Stimulated activated CD8-positive, alpha-beta memory T cell treated with anti-CD3 and anti-CD28 coated beads, Interleukin-7, amount 100 ng/mL, for 48 hours (primary cell): ENCODE measurements at regions not wholly inside any gene's neighbourhood (a gene's known extent, or its start where the extent isn't known, plus 50 kb on each side); places are given as distances from the start of the nearest gene placed in this dataset.

Experiments
- DNase-seq, 2 donors: peaks; one replicate each; pipeline ENCODE4 v3.0.0-alpha.2; 2020; ENCODE audit warnings: low read depth in 1 of 2; ENCODE audit errors: extremely low read depth in 1 of 2

DNA sequence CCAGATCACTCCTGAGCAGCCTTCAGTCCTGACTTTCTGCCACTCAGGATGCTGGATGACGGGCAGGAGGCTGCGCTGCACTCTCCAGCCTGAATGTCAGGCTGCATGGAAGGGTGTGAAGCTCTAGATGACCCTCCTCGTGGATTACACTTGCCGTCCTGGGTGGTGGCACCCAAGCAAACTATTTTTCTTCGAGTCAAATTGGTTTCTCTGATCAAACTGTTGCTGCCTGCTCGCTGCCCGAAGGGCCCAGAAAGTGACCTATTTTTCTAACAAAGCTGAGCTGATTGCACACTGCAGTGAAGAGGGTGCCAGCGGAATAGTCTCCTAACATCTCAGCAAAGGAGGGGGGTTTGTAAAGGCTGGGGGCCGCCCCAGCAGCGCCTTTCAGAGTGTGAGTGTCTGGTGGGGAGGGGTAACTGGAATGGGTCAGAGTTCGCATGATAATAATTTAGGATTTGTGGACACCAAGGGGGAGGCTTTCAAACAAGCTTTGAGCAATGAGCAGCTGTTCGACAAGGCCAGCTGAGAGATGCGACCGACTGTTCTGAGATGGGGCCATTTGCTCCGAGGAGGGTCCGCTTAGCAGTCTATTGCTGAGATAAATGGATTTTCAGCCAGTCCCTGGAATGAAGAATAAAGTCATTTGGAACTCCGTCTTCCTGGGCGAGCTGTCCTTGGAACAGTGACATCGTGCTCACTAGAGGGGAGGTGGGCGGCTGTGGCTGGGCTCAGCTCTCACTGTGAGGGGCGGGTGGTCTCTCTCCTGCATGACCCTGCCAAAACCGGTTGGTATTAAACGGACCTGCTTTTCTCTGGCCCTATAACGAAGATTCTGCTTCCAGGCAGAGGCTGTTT, 537.6 kb downstream of the BRD1 start:
- DNase-seq = no peak

- no peak for DNase-seq
These were observed 541.4 kb downstream of the BRD1 start for GRCh38 chr22:49286181-49286760.

DNA sequence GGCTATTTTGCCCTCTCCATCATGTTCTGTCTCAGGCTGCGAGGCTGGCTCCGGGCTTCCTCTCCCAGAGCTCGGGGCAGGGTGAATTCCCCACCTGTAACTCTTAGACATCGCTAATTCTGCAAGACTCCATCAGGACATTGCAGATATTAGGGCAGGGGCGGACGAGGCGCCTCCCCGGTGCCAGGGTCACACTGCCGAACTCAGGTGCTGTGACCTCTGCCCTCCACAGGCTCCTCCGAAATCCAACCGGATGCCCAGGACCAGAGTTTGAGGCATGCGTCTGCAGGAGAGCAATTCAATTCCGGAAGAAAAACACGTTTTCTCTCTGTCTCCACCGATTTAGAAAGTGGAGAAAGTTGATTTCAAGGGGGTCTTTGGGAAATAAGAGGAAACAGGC, 542.7 kb downstream of the BRD1 start:
- DNase-seq = no peak

DNA sequence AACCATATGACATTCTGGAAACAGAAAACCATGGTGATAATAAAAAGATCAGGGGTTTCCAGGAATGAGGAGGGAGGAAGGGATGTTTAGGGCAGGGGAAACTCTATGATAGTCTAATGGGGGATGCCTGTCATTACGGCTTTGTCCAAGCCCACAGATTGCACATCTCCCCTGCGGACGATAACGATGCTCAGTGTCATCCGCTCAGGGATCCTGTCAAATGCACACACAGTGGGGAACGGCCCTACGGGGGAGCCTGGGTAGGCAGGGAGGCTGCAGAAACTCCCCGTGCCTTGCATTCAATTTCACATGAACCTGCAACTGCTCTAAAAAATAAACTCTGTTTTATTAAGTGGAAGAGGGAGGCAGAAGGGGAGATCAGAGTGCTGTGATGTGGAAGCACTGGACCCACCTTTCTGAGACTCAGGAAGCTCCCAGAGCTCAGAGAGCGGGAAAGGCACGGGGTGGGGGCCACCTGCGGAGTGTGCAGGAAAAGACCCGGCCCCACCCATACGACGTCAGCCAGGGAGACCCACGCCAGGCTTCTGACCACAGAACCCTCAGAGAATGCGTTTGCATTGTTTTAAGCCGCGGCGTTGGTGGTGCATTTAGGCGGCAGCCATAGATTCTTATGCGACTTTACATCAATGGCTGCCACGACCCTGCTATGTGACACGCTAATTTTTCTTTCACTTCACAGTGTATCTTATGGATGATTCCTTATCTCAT, 543.5 kb downstream of the BRD1 start:
- DNase-seq = no peak

DNA sequence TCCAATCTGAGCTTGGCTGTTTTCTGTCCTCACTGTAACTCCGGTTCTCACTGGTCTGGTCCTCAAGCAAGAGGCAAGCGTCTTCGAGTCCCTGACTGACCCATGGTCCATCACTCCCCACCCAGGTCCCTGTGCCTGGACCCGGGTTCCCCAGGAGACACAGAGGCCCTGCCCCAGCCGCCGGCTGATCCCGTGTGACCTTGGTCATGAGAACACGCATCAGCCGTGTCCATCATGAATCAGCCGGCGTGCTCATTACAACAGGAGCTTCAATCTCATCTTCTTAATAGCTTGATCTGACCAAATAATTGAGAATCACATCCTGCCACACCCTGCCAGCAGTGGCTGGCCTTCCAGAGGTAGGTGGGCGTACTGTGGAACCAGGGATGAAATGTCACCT, 545.1 kb downstream of the BRD1 start:
- no peak for DNase-seq

- no peak for DNase-seq
These were observed 546.0 kb downstream of the BRD1 start for GRCh38 chr22:49281467-49282340.

DNA sequence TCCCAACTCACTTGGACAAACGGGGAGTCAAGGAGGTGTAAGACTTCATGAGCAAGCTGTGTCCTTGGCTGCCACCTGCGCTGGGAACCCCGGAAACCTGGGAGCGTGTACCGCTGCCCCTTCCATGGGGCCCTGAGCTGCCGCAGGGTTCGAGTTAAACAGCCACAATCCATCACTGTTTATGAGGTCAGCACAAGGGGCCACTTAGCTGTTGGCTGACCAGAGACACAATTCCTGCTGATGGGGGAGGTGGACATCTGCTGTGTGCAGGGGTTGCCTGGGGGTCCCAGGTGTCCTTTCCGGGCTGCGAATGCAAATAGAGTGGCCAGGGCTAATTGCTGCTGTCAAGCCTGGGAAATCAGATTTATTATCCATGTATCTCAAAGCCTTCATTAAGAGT, 549.3 kb downstream of the BRD1 start:
- no peak for DNase-seq

- DNase-seq = no peak
These were observed 551.1 kb downstream of the BRD1 start for GRCh38 chr22:49276567-49276966.

DNA sequence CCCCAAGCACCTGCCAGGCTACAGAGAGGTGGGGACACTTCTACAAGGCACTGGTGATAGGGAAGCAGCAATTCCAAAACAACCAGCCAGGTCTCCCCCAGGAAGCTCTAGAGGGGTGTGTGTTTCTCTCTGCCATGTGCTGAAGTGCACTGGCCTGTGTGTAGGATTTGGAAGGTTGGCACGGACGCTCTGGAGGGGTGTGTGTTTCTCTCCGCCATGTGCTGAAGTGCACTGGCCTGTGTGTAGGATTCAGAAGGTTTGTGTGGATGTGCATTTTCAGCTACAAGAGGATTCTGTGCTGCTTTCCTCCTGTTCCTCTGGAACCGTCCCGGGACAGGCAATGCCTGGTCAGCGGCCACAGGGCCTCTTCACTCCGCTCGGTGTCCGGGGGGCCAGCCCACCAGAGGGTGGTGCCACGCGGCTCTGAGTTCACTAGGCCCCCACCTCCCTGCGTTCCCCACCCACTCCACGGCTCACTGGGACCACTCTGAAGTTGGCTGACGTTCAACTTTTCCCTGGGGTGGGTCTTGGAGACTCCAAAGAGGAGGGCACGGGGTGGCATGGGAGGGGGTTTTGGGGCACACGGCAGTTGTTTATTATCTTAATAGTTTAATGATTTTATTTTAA, 552.8 kb downstream of the BRD1 start:
- no peak for DNase-seq

- DNase-seq = no peak
These were observed 555.0 kb downstream of the BRD1 start for GRCh38 chr22:49272546-49273125.

GRCh38 chr22:49271831-49272230, 555.8 kb downstream of the BRD1 start:
- no peak for DNase-seq

GRCh38 chr22:49271369-49271727, 556.3 kb downstream of the BRD1 start:
- no peak for DNase-seq

- no peak for DNase-seq
These were observed 556.9 kb downstream of the BRD1 start for GRCh38 chr22:49270595-49271368.

GRCh38 chr22:49269928-49270327, 557.7 kb downstream of the BRD1 start:
- no peak for DNase-seq

DNA sequence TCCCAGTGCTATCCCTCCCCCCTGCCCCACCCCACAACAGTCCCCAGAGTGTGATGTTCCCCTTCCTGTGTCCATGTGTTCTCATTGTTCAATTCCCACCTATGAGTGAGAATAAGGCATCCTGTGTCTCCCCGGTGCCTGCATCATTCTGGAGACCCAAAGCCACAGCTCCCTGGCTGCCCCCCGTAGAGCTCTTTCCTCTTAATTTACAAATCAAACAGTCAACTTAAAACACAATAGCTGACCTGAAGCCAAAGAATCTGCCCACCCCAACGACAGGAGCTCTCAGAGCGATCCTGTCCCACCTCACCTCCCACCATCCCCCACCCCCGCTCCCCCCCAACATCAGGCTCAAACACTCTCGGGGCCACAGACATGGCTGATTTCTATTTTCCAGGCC, 558.3 kb downstream of the BRD1 start:
- DNase-seq = no peak

- no peak for DNase-seq
These were observed 558.7 kb downstream of the BRD1 start for GRCh38 chr22:49268924-49269323.

DNA sequence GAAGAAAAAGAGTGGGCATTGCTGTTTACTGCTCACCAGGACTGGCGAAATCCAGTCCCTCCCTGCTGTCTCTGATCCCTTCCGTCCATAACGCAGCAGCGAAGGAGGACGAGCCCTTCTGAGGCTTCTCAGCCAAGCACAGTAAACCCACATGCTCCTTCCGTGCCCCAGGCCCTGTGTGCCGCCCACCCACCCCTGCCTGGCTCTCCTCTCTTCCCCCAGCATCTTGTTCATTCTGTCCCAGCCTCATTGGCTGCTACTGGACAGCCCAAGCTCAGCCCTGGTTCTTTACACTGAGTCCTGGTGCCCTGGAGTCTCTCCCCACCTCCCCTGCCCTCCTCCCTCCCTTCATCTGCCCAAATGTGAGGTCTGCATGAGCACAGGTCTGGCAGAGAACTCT, 559.7 kb downstream of the BRD1 start:
- DNase-seq = no peak

- no peak for DNase-seq
These were observed 560.8 kb downstream of the BRD1 start for GRCh38 chr22:49266561-49267519.
